PC-9 (cell line): ENCODE measurements at regions not wholly inside any gene's neighbourhood (a gene's known extent, or its start where the extent isn't known, plus 50 kb on each side); places are given as distances from the start of the nearest gene placed in this dataset.

Experiments
- BruUV-seq: library from RNA; stranded (reverse); fragments of 400-500 nt; replicated peaks from 2 replicates; lab custom pipeline; 2021; lab: Mats Ljungman, UMichigan
- CTCF ChIA-PET: fragments of 300-600 bp; sonication (Branson Sonifier 250); formaldehyde crosslinking; loops from one replicate; lab custom pipeline; 2022; ENCODE audit warnings: antibody characterized with exemption; lab: Charles Lee
- POLR2A ChIA-PET: fragments of 300-600 bp; sonication (Branson Sonifier 250); formaldehyde crosslinking; loops from one replicate; lab custom pipeline; 2022; ENCODE audit warnings: antibody characterized with exemption; ENCODE audit not compliant: unreplicated experiment; lab: Charles Lee
- DNase-seq, 2 experiments: peaks; one replicate each; pipeline versions ENCODE4 v3.0.0 to v3.0.0-alpha.2; 2015 to 2022; ENCODE audit warnings: mixed read lengths in 1 of 2
- H2AFZ ChIP-seq: fragments of 200-600 bp; sonication (generic); 2 replicates; pipeline ENCODE4 v1.8.1; 2017; ENCODE audit warnings: antibody characterized with exemption
- H3F3A ChIP-seq: fragments of 200-600 bp; sonication (generic); 2 replicates; pipeline ENCODE4 v1.8.1; 2017; ENCODE audit warnings: antibody characterized with exemption, mild to moderate bottlenecking, low read depth; ENCODE audit not compliant: insufficient read depth
- H3K27ac ChIP-seq: fragments of 200-600 bp; sonication (generic); 2 replicates; pipeline ENCODE4 v1.6.1; 2016; ENCODE audit warnings: mixed run types
- H3K27me3 ChIP-seq: fragments of 200-600 bp; sonication (generic); 2 replicates; pipeline ENCODE4 v1.6.1; 2016; ENCODE audit warnings: low read depth, mixed run types; ENCODE audit not compliant: insufficient read depth
- H3K36me3 ChIP-seq: fragments of 200-600 bp; sonication (generic); 2 replicates; pipeline ENCODE4 v1.6.1; 2016; ENCODE audit warnings: low read depth, mixed run types
- H3K4me1 ChIP-seq: fragments of 200-600 bp; sonication (generic); replicated peaks from 2 replicates; pipeline ENCODE4 v1.6.1; 2016; ENCODE audit warnings: mixed run types; ENCODE audit not compliant: insufficient read depth
- H3K4me2 ChIP-seq: fragments of 200-600 bp; sonication (generic); 2 replicates; pipeline ENCODE4 v1.6.1; 2017; ENCODE audit warnings: mixed run types
- H3K4me3 ChIP-seq: fragments of 200-600 bp; sonication (generic); 2 replicates; pipeline ENCODE4 v1.6.1; 2016; ENCODE audit warnings: mixed run types
- H3K79me2 ChIP-seq: fragments of 200-600 bp; sonication (generic); 2 replicates; pipeline ENCODE4 v1.6.1; 2017; ENCODE audit warnings: low read depth, mixed run types
- H3K9me2 ChIP-seq: fragments of 200-600 bp; sonication (generic); 2 replicates; pipeline ENCODE4 v1.8.1; 2017; ENCODE audit warnings: mild to moderate bottlenecking; ENCODE audit not compliant: insufficient read depth
- H3K9me3 ChIP-seq: fragments of 200-600 bp; sonication (generic); 2 replicates; pipeline ENCODE4 v1.8.1; 2016; ENCODE audit warnings: low read depth; ENCODE audit not compliant: insufficient read depth
- H4K20me1 ChIP-seq: fragments of 200-600 bp; sonication (generic); 2 replicates; pipeline ENCODE4 v1.8.1; 2017; ENCODE audit not compliant: insufficient read depth
- CTCF ChIP-seq: fragments of 200-600 bp; sonication (generic); conservative IDR thresholded peaks from 2 replicates; pipeline ENCODE4 v1.6.1; 2017; ENCODE audit warnings: mixed run types, antibody characterized with exemption, mild to moderate bottlenecking, moderate library complexity
- EZH2 ChIP-seq: fragments of 200-600 bp; sonication (generic); IDR thresholded peaks from 2 replicates; pipeline ENCODE4 v1.8.0; 2017; ENCODE audit warnings: antibody characterized with exemption, low read depth
- intact Hi-C: fragments of 100-400 bp; cut with micrococcal nuclease; formaldehyde crosslinking; loops from one replicate; pipeline ENCODE4 v1.10.0; 2022; ENCODE audit not compliant: unreplicated experiment

DNA sequence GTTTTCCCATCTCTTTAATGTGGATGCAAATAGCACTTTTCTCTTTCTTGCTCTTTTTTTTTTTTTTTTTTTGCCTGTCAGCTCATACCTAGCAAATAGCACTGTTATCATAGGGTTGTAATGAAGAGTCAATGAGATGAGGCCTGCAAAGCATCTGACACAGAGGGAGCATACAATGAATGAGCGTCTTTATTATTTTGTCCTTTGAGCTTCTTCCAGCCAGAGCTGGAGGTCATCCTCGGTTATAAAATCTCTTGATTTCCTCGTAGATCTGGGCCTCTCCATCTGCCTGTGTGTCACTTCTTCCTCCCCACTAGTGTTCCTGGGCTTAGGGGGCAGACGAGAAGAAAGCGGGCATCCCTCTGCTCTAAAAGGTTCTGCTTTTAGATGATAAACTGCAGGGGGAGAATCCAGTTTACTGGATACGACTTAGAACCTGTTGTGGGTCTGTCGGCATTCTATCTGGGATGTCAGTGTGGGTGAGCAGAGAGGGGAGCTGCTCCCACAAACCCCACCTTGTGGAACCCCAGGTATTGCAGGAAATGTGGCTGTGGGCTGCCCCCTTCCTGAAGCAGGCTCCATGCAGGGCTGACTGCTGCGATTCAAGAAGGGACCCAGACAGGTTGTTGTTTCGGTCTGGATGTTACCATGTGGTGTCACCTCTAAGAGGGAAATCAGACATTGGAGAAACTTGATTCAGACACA, 135.8 kb upstream of the GPR26 start:
- BruUV-seq = no TSS peak
- Histone ChIP-seq H3K4me3 (no peak overlapping the region), H2AFZ (no peak overlapping the region), H3K36me3 (no peaks in the 10 kb centered on the region), H3K27ac (no peak overlapping the region), H3K9me3 (no peaks in the 10 kb centered on the region), H3F3A (no peaks in the 10 kb centered on the region), H3K4me2 (no peak overlapping the region), H3K79me2 (no peaks in the 10 kb centered on the region), H3K9me2 (no peaks in the 10 kb centered on the region), H4K20me1 (no peaks in the 10 kb centered on the region), H3K27me3 (peaks cover 22% of the 10 kb centered on the region), H3K4me1 (no peaks in the 10 kb centered on the region)
- CTCF ChIA-PET = no interaction called here
- TF ChIP-seq CTCF (no peak), EZH2 (no peak)
- DNase-seq = no peak
- POLR2A ChIA-PET = no interaction called here
- intact Hi-C loops = no loop called here

- Histone ChIP-seq H4K20me1 (no peaks in the 10 kb centered on the region), H3K9me2 (no peaks in the 10 kb centered on the region), H3K36me3 (no peaks in the 10 kb centered on the region), H2AFZ (no peak overlapping the region), H3K9me3 (no peaks in the 10 kb centered on the region), H3K27me3 (peaks cover 33% of the 10 kb centered on the region; the same call in 1 of the 2 replicates), H3K4me1 (no peaks in the 10 kb centered on the region), H3K79me2 (no peaks in the 10 kb centered on the region), H3K4me2 (no peak overlapping the region), H3F3A (no peaks in the 10 kb centered on the region), H3K27ac (no peak overlapping the region), H3K4me3 (no peak overlapping the region)
- intact Hi-C loops = no loop called here
- no peak for DNase-seq
- POLR2A ChIA-PET = no interaction called here
- CTCF ChIA-PET = no interaction called here
- no TSS peak for BruUV-seq
- TF ChIP-seq EZH2 = no peak
- no peak for TF ChIP-seq CTCF
Observed at GRCh38 chr10:123535386-123535785, 130.8 kb upstream of the GPR26 start.

- H3K27me3 ChIP-seq = peaks cover 27% of the 10 kb centered on the region; the same call in 1 of the 2 replicates
- H3K36me3 ChIP-seq = no peaks in the 10 kb centered on the region
- H4K20me1 ChIP-seq = no peaks in the 10 kb centered on the region
- no peak overlapping the region for H3K4me3 ChIP-seq
- no peak for DNase-seq
- no TSS peak for BruUV-seq
- POLR2A ChIA-PET = no interaction called here
- H3K79me2 ChIP-seq = no peaks in the 10 kb centered on the region
- no peaks in the 10 kb centered on the region for H3K4me1 ChIP-seq
- H2AFZ ChIP-seq = no peak overlapping the region
- no peak for TF ChIP-seq EZH2
- TF ChIP-seq CTCF = no peak
- no peaks in the 10 kb centered on the region for H3K9me2 ChIP-seq
- CTCF ChIA-PET = no interaction called here
- no peak overlapping the region for H3K27ac ChIP-seq
- no peak overlapping the region for H3K4me2 ChIP-seq
- intact Hi-C loops = no loop called here
- H3K9me3 ChIP-seq = no peaks in the 10 kb centered on the region
- no peaks in the 10 kb centered on the region for H3F3A ChIP-seq
Observed at GRCh38 chr10:123536176-123536845, 129.8 kb upstream of the GPR26 start.
